ENCODE measurements at regions not wholly inside any gene's neighbourhood (a gene's known extent, or its start where the extent isn't known, plus 50 kb on each side); places are given as distances from the start of the nearest gene placed in this dataset.

- Histone ChIP-seq H3K4me1 (no peaks in the 10 kb centered on the region; the same call in 1 of the 2 replicates), H3K4me3 (ENCODE audit: low read depth, low read length) (no peak overlapping the region), H3K9me3 (peaks cover 4% of the 10 kb centered on the region; the same call in 1 of the 2 replicates), H3K27me3 (replicated peaks; ENCODE audit: control insufficient read depth, insufficient read depth, low read length) (no peaks in the 10 kb centered on the region), H3K36me3 (ENCODE audit: control insufficient read depth, insufficient read depth, low read length) (no peaks in the 10 kb centered on the region)
- no peak overlapping the region for H3K27ac Mint-ChIP-seq (ENCODE audit: unreplicated experiment)
- TF ChIP-seq CTCF (IDR thresholded peaks at IDR 0.05; ENCODE audit: insufficient read depth in 1 of 2, low read depth in 1 of 2, low read length in 1 of 2, severe bottlenecking in 1 of 2, unreplicated experiment in 1 of 2): no peak
- intact Hi-C loops (cut with micrococcal nuclease; ENCODE audit: unreplicated experiment): no loop called here
- no TSS peak for BruUV-seq (replicated peaks)
- no peak for DNase-seq
- no peak overlapping the region for H3K4me3 Mint-ChIP-seq (ENCODE audit: unreplicated experiment)
- no peaks in the 10 kb centered on the region for H3K36me3 Mint-ChIP-seq (ENCODE audit: insufficient read depth, unreplicated experiment)
- ChIA-PET POLR2A (no interaction called here), CTCF (no interaction called here)
- H3K4me1 Mint-ChIP-seq (ENCODE audit: low read depth, unreplicated experiment): no peaks in the 10 kb centered on the region
- H3K9me3 Mint-ChIP-seq (ENCODE audit: unreplicated experiment): peaks cover 31% of the 10 kb centered on the region
- H3K27me3 Mint-ChIP-seq (ENCODE audit: insufficient read depth, unreplicated experiment): peaks cover 4% of the 10 kb centered on the region
These were observed 114.1 kb downstream of the EMX2 start for GRCh38 chr10:117656385-117657367.

GRCh38 chr10:117661316-117661715, 118.8 kb downstream of the EMX2 start:
- peaks cover 4% of the 10 kb centered on the region for H3K27me3 Mint-ChIP-seq (ENCODE audit: insufficient read depth, unreplicated experiment)
- Histone ChIP-seq H3K4me3 (ENCODE audit: low read depth, low read length) (no peak overlapping the region), H3K36me3 (ENCODE audit: control insufficient read depth, insufficient read depth, low read length) (no peaks in the 10 kb centered on the region), H3K27me3 (replicated peaks; ENCODE audit: control insufficient read depth, insufficient read depth, low read length) (no peaks in the 10 kb centered on the region), H3K9me3 (no peaks in the 10 kb centered on the region), H3K4me1 (no peaks in the 10 kb centered on the region)
- intact Hi-C loops (cut with micrococcal nuclease; ENCODE audit: unreplicated experiment): no loop called here
- TF ChIP-seq CTCF (IDR thresholded peaks at IDR 0.05; ENCODE audit: insufficient read depth in 1 of 2, low read depth in 1 of 2, low read length in 1 of 2, severe bottlenecking in 1 of 2, unreplicated experiment in 1 of 2): no peak
- peaks cover 6% of the 10 kb centered on the region for H3K9me3 Mint-ChIP-seq (ENCODE audit: unreplicated experiment)
- H3K4me1 Mint-ChIP-seq (ENCODE audit: low read depth, unreplicated experiment): no peaks in the 10 kb centered on the region
- ChIA-PET POLR2A (no interaction called here), CTCF (no interaction called here)
- DNase-seq: no peak
- no peak overlapping the region for H3K27ac Mint-ChIP-seq (ENCODE audit: unreplicated experiment)
- H3K36me3 Mint-ChIP-seq (ENCODE audit: insufficient read depth, unreplicated experiment): no peaks in the 10 kb centered on the region
- H3K4me3 Mint-ChIP-seq (ENCODE audit: unreplicated experiment): no peak overlapping the region
- BruUV-seq (replicated peaks): no TSS peak

GRCh38 chr10:117662126-117662525, 119.6 kb downstream of the EMX2 start:
- POLR2A ChIA-PET: interaction anchor here (0.6 kb wide), 1 partner anchor 161 kb away, joined by 11 read pairs; no protein-coding TSS in a partner anchor
- H3K36me3 Mint-ChIP-seq (ENCODE audit: insufficient read depth, unreplicated experiment): no peaks in the 10 kb centered on the region
- DNase-seq: no peak
- CTCF ChIA-PET: interaction anchor here (0.9 kb wide), 1 partner anchor 165 kb away, joined by 3 read pairs; no protein-coding TSS in a partner anchor
- H3K36me3 ChIP-seq (ENCODE audit: control insufficient read depth, insufficient read depth, low read length): no peaks in the 10 kb centered on the region
- H3K4me1 ChIP-seq: no peaks in the 10 kb centered on the region
- H3K27ac Mint-ChIP-seq (ENCODE audit: unreplicated experiment): no peak overlapping the region
- H3K27me3 Mint-ChIP-seq (ENCODE audit: insufficient read depth, unreplicated experiment): peaks cover 4% of the 10 kb centered on the region
- H3K4me1 Mint-ChIP-seq (ENCODE audit: low read depth, unreplicated experiment): no peaks in the 10 kb centered on the region
- intact Hi-C loops (cut with micrococcal nuclease; ENCODE audit: unreplicated experiment): no loop called here
- no TSS peak for BruUV-seq (replicated peaks)
- no peak for TF ChIP-seq CTCF (IDR thresholded peaks at IDR 0.05; ENCODE audit: insufficient read depth in 1 of 2, low read depth in 1 of 2, low read length in 1 of 2, severe bottlenecking in 1 of 2, unreplicated experiment in 1 of 2)
- no peaks in the 10 kb centered on the region for H3K9me3 Mint-ChIP-seq (ENCODE audit: unreplicated experiment)
- no peaks in the 10 kb centered on the region for H3K27me3 ChIP-seq (replicated peaks; ENCODE audit: control insufficient read depth, insufficient read depth, low read length)
- no peaks in the 10 kb centered on the region for H3K9me3 ChIP-seq
- H3K4me3 ChIP-seq (ENCODE audit: low read depth, low read length): no peak overlapping the region
- no peak overlapping the region for H3K4me3 Mint-ChIP-seq (ENCODE audit: unreplicated experiment)

All from Caco-2 (cell line).